Nephron progenitor cell (in vitro differentiated cells): ENCODE measurements at regions not wholly inside any gene's neighbourhood (a gene's known extent, or its start where the extent isn't known, plus 50 kb on each side); places are given as distances from the start of the nearest gene placed in this dataset.

ENCODE experiments used
- DNase-seq: peaks from one replicate; pipeline ENCODE4 v3.0.0; 2021
- H3K27ac Mint-ChIP-seq: 2 replicates; pipeline ENCODE4 v1.8.0; 2021; ENCODE audit warnings: mild to moderate bottlenecking, moderate library complexity, mixed read lengths
- H3K27me3 Mint-ChIP-seq: 2 replicates; pipeline ENCODE4 v1.8.0; 2021; ENCODE audit warnings: mild to moderate bottlenecking, low read depth, mixed read lengths; ENCODE audit not compliant: poor library complexity
- H3K36me3 Mint-ChIP-seq: 2 replicates; pipeline ENCODE4 v1.8.0; 2021; ENCODE audit warnings: low read depth, mixed read lengths
- H3K4me1 Mint-ChIP-seq: 2 replicates; pipeline ENCODE4 v1.8.0; 2021; ENCODE audit warnings: mixed read lengths
- H3K4me3 Mint-ChIP-seq: 2 replicates; pipeline ENCODE4 v1.8.0; 2021; ENCODE audit warnings: mild to moderate bottlenecking, moderate library complexity, mixed read lengths
- H3K9me3 Mint-ChIP-seq: 2 replicates; pipeline ENCODE4 v1.8.0; 2021; ENCODE audit warnings: mild to moderate bottlenecking, moderate library complexity, mixed read lengths
- TF ChIP-seq, protein P1 (sequence below): fragments of 200-600 bp; sonication (generic); IDR thresholded peaks from 2 replicates; pipeline ENCODE4 v1.5.0; 2021; ENCODE audit warnings: antibody characterized with exemption

- no peaks in the 10 kb centered on the region for H3K36me3 Mint-ChIP-seq
- peaks cover 3% of the 10 kb centered on the region for H3K9me3 Mint-ChIP-seq
- H3K4me3 Mint-ChIP-seq, result no peak overlapping the region
- TF ChIP-seq, protein P1, sequence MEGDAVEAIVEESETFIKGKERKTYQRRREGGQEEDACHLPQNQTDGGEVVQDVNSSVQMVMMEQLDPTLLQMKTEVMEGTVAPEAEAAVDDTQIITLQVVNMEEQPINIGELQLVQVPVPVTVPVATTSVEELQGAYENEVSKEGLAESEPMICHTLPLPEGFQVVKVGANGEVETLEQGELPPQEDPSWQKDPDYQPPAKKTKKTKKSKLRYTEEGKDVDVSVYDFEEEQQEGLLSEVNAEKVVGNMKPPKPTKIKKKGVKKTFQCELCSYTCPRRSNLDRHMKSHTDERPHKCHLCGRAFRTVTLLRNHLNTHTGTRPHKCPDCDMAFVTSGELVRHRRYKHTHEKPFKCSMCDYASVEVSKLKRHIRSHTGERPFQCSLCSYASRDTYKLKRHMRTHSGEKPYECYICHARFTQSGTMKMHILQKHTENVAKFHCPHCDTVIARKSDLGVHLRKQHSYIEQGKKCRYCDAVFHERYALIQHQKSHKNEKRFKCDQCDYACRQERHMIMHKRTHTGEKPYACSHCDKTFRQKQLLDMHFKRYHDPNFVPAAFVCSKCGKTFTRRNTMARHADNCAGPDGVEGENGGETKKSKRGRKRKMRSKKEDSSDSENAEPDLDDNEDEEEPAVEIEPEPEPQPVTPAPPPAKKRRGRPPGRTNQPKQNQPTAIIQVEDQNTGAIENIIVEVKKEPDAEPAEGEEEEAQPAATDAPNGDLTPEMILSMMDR, result no peak
- H3K27ac Mint-ChIP-seq, result no peak overlapping the region
- H3K27me3 Mint-ChIP-seq, result no peaks in the 10 kb centered on the region
- H3K4me1 Mint-ChIP-seq, result no peaks in the 10 kb centered on the region
- DNase-seq, result no peak
These were observed 123.2 kb downstream of the RAP2B start for GRCh38 chr3:153285194-153285641.

DNA sequence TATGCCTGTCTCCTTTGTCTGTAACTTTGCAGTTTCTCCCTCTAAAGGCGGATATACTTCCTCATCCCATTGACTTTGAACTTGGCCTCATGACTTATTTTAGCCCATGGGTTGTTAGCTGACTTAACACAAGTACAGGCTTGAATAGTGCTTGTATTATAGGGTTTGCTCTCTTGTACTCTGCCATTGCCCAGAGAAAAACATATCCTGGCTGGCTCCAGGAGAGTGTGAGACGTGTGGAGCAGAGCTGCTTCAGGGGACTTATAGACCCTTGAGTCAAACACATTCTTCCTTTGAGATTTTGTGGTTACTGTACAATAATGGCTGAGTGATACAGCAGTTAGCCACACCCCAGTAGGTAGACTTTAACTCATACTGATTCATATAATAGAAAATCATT lies 124.0 kb downstream of the RAP2B start:
- Mint-ChIP-seq H3K36me3 (no peaks in the 10 kb centered on the region), H3K4me3 (no peak overlapping the region), H3K27ac (no peak overlapping the region), H3K27me3 (peaks cover under 1% of the 10 kb centered on the region), H3K9me3 (peaks cover 3% of the 10 kb centered on the region), H3K4me1 (no peaks in the 10 kb centered on the region)
- TF ChIP-seq, protein P1, result no peak
- DNase-seq, result no peak

GRCh38 chr3:153287017-153287416 lies 125.0 kb downstream of the RAP2B start:
- no peak overlapping the region for H3K27ac Mint-ChIP-seq
- TF ChIP-seq, protein P1, result no peak
- no peak overlapping the region for H3K4me3 Mint-ChIP-seq

DNA sequence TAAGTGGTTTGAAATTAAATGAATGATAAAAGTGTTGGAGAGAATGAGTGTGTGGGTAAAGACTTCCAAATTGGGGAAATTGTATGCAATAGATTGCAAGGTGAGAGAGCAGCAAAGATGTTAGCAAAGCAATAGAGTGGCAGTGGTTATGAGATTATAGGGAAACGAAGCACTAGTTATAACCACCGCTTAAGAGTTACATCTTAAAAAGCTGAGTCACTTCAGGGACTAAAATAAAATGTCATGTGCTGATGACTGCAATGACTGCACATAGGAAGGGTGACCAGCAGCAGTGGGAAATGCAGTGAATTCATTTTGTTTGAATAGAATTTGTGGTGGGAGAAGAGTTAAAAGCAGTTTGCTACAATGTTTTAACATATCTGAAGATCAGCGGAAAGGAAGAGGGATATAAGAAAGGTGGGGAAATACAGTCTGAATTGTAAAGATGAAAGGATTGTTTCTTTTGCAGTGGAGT lies 127.3 kb downstream of the RAP2B start:
- H3K36me3 Mint-ChIP-seq, result no peaks in the 10 kb centered on the region
- DNase-seq, result no peak
- H3K27ac Mint-ChIP-seq, result no peak overlapping the region
- H3K9me3 Mint-ChIP-seq, result no peaks in the 10 kb centered on the region
- H3K27me3 Mint-ChIP-seq, result peaks cover 3% of the 10 kb centered on the region
- TF ChIP-seq, protein P1, result no peak
- no peak overlapping the region for H3K4me3 Mint-ChIP-seq
- H3K4me1 Mint-ChIP-seq, result no peaks in the 10 kb centered on the region

More at GRCh38 chr3:153287017-153287416, 125.0 kb downstream of the RAP2B start:
- Mint-ChIP-seq H3K4me1 (no peaks in the 10 kb centered on the region), H3K27me3 (peaks cover 3% of the 10 kb centered on the region), H3K9me3 (peaks cover under 1% of the 10 kb centered on the region), H3K36me3 (no peaks in the 10 kb centered on the region)
- no peak for DNase-seq

DNA sequence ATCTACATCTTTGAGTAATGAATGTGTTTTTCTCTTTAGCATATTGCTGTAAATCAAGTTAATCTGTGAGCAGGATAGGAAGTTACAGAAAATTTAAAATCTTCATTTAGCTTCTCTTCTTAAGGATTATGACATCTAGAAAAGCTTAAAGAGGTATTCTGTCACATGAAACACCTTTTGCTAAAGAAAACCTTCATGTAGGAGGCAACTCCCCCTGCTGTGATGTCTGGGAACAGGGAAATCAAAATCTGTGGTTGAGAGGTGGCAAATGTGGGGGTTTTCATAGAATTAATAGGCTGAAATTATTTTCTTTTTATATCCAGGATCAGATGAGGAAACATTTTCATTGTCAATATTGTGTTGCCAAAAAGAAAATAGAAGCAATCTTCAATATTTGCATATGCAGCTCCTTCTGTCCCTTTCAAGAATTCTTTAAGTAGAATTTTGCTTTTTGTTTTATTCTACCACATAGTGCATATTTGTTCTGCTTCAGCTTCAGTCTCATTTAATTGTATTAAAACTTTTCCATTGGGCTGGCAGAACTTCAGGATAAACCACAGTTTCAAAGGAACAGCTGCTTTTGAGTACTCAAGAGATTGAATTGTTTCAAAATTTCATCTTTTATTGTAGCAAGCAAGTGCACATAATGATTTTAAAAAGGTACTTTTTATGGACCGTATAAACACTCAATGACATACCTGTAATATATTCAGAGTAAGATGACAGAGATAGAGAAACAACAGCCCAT lies 128.4 kb downstream of the RAP2B start:
- Mint-ChIP-seq H3K27ac (no peak overlapping the region), H3K4me3 (no peak overlapping the region), H3K4me1 (no peaks in the 10 kb centered on the region), H3K36me3 (no peaks in the 10 kb centered on the region), H3K9me3 (no peaks in the 10 kb centered on the region), H3K27me3 (peaks cover 3% of the 10 kb centered on the region)
- TF ChIP-seq, protein P1, result no peak
- DNase-seq, result no peak
